Esophagus squamous epithelium (tissue), 4 donors: ENCODE measurements at regions not wholly inside any gene's neighbourhood (a gene's known extent, or its start where the extent isn't known, plus 50 kb on each side); places are given as distances from the start of the nearest gene placed in this dataset.
"Not testable (repeated sequence)": the region's sequence is repeated elsewhere in the genome, so short reads cannot be mapped to it uniquely, and the experiment has no call there.

ENCODE experiments used
- POLR2A ChIP-seq, 4 donors: fragments of 450-650 bp; IDR thresholded peaks; one replicate each; pipeline ENCODE4 v1.6.1; 2017; ENCODE audit warnings: antibody characterized with exemption in 4 of 4, mild to moderate bottlenecking in 4 of 4, moderate library complexity in 3 of 4
- TF ChIP-seq, protein P1 (sequence below), 6 experiments: fragments of 450-650 bp in 4 of 6; fragments of 200-600 bp in 2 of 6; sonication (generic) in 2 of 6; IDR thresholded peaks; one replicate each; pipeline ENCODE4 v1.5.1; 2016 to 2019; ENCODE audit warnings: antibody characterized with exemption in 6 of 6, mild to moderate bottlenecking in 4 of 6, moderate library complexity in 4 of 6

DNA sequence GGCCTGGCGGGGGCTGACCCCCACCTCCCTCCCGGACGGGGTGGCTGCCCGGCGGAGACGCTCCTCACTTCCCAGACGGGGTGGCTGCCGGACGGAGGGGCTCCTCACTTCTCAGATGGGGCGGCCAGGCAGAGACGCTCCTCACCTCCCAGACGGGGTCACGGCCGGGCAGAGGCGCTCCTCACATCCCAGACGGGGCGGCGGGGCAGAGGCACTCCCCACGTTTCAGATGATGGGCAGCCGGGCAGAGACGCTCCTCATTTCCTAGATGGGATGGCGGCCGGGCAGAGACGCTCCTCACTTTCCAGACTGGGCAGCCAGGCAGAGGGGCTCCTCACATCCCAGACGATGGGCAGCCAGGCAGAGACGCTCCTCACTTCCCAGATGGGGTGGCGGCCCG is 149.3 kb upstream of the CCZ1B start:
- TF ChIP-seq, protein P1, sequence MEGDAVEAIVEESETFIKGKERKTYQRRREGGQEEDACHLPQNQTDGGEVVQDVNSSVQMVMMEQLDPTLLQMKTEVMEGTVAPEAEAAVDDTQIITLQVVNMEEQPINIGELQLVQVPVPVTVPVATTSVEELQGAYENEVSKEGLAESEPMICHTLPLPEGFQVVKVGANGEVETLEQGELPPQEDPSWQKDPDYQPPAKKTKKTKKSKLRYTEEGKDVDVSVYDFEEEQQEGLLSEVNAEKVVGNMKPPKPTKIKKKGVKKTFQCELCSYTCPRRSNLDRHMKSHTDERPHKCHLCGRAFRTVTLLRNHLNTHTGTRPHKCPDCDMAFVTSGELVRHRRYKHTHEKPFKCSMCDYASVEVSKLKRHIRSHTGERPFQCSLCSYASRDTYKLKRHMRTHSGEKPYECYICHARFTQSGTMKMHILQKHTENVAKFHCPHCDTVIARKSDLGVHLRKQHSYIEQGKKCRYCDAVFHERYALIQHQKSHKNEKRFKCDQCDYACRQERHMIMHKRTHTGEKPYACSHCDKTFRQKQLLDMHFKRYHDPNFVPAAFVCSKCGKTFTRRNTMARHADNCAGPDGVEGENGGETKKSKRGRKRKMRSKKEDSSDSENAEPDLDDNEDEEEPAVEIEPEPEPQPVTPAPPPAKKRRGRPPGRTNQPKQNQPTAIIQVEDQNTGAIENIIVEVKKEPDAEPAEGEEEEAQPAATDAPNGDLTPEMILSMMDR (IDR thresholded peaks at IDR 0.05) = not testable (repeated sequence)
- not testable (repeated sequence) for TF ChIP-seq POLR2A (IDR thresholded peaks at IDR 0.05)
